ENCODE measurements at regions not wholly inside any gene's neighbourhood (a gene's known extent, or its start where the extent isn't known, plus 50 kb on each side); places are given as distances from the start of the nearest gene placed in this dataset.

- no peak overlapping the region for H3K4me3 Mint-ChIP-seq (ENCODE audit: low read depth)
- no peak for DNase-seq (ENCODE audit: low spot score, unreplicated experiment)
- no peaks in the 10 kb centered on the region for H3K9me3 Mint-ChIP-seq (ENCODE audit: low read depth)
- H3K4me1 Mint-ChIP-seq (ENCODE audit: low read depth) = peaks cover 6% of the 10 kb centered on the region
- H3K27me3 Mint-ChIP-seq = no peaks in the 10 kb centered on the region
- H3K27ac Mint-ChIP-seq = no peak overlapping the region
- no peak for TF ChIP-seq CTCF (IDR thresholded peaks at IDR 0.05; ENCODE audit: unreplicated experiment)
- no peaks in the 10 kb centered on the region for H3K36me3 Mint-ChIP-seq (ENCODE audit: insufficient read depth)
Observed at GRCh38 chr3:30292192-30292893, 314.1 kb upstream of the TGFBR2 start.

- Mint-ChIP-seq H3K36me3 (ENCODE audit: insufficient read depth) (no peaks in the 10 kb centered on the region), H3K4me1 (ENCODE audit: low read depth) (peaks cover 6% of the 10 kb centered on the region), H3K4me3 (ENCODE audit: low read depth) (no peak overlapping the region), H3K27ac (no peak overlapping the region), H3K9me3 (ENCODE audit: low read depth) (no peaks in the 10 kb centered on the region), H3K27me3 (no peaks in the 10 kb centered on the region)
- no peak for TF ChIP-seq CTCF (IDR thresholded peaks at IDR 0.05; ENCODE audit: unreplicated experiment)
- no peak for DNase-seq (ENCODE audit: low spot score, unreplicated experiment)
Observed at GRCh38 chr3:30293621-30294240, 312.7 kb upstream of the TGFBR2 start.

GRCh38 chr3:30294241-30294667 is 312.1 kb upstream of the TGFBR2 start:
- no peak overlapping the region for H3K27ac Mint-ChIP-seq

GRCh38 chr3:30297112-30297511 is 309.3 kb upstream of the TGFBR2 start:
- Mint-ChIP-seq H3K4me3 (ENCODE audit: low read depth) (no peak overlapping the region), H3K9me3 (ENCODE audit: low read depth) (no peaks in the 10 kb centered on the region), H3K27ac (no peak overlapping the region), H3K4me1 (ENCODE audit: low read depth) (peaks cover 2% of the 10 kb centered on the region), H3K27me3 (no peaks in the 10 kb centered on the region), H3K36me3 (ENCODE audit: insufficient read depth) (no peaks in the 10 kb centered on the region)
- no peak for TF ChIP-seq CTCF (IDR thresholded peaks at IDR 0.05; ENCODE audit: unreplicated experiment)
- DNase-seq (ENCODE audit: low spot score, unreplicated experiment) = no peak

More at GRCh38 chr3:30294241-30294667, 312.1 kb upstream of the TGFBR2 start:
- no peaks in the 10 kb centered on the region for H3K9me3 Mint-ChIP-seq (ENCODE audit: low read depth)
- peaks cover 3% of the 10 kb centered on the region for H3K4me1 Mint-ChIP-seq (ENCODE audit: low read depth)
- no peaks in the 10 kb centered on the region for H3K36me3 Mint-ChIP-seq (ENCODE audit: insufficient read depth)
- no peak for TF ChIP-seq CTCF (IDR thresholded peaks at IDR 0.05; ENCODE audit: unreplicated experiment)
- no peak overlapping the region for H3K4me3 Mint-ChIP-seq (ENCODE audit: low read depth)
- no peaks in the 10 kb centered on the region for H3K27me3 Mint-ChIP-seq
- DNase-seq (ENCODE audit: low spot score, unreplicated experiment) = no peak

- Mint-ChIP-seq H3K9me3 (ENCODE audit: low read depth) (peaks cover 3% of the 10 kb centered on the region), H3K36me3 (ENCODE audit: insufficient read depth) (no peaks in the 10 kb centered on the region), H3K27ac (no peak overlapping the region), H3K4me3 (ENCODE audit: low read depth) (no peak overlapping the region), H3K27me3 (no peaks in the 10 kb centered on the region), H3K4me1 (ENCODE audit: low read depth) (peaks cover 2% of the 10 kb centered on the region)
- DNase-seq (ENCODE audit: low spot score, unreplicated experiment) = no peak
- no peak for TF ChIP-seq CTCF (IDR thresholded peaks at IDR 0.05; ENCODE audit: unreplicated experiment)
Observed at GRCh38 chr3:30299674-30300385, 306.6 kb upstream of the TGFBR2 start.
